ENCODE measurements at regions not wholly inside any gene's neighbourhood (a gene's known extent, or its start where the extent isn't known, plus 50 kb on each side); places are given as distances from the start of the nearest gene placed in this dataset.

- TF ChIP-seq CTCF (IDR thresholded peaks at IDR 0.05), result peak; percentile 22 to 84 (median 77)
- no peak for TF ChIP-seq POLR2A (IDR thresholded peaks at IDR 0.05)
These were observed 386.2 kb upstream of the ADGRL2 start for GRCh38 chr1:81414488-81415015.
